ENCODE measurements at regions not wholly inside any gene's neighbourhood (a gene's known extent, or its start where the extent isn't known, plus 50 kb on each side); places are given as distances from the start of the nearest gene placed in this dataset.

GRCh38 chr6:22155551-22155950 is 141.3 kb downstream of the PRL start:
- TF ChIP-seq CTCF (IDR thresholded peaks at IDR 0.05; ENCODE audit: insufficient read depth, low read length) = no peak
- TF ChIP-seq REST (IDR thresholded peaks at IDR 0.05; ENCODE audit: insufficient replicate concordance, low read depth) = no peak
- TF ChIP-seq POLR2AphosphoS5 (IDR thresholded peaks at IDR 0.05; ENCODE audit: low read depth) = no peak
- TF ChIP-seq GABPA (IDR thresholded peaks at IDR 0.05; ENCODE audit: low read depth) = no peak
- TF ChIP-seq SPI1 (IDR thresholded peaks at IDR 0.05; ENCODE audit: borderline replicate concordance, low read depth) = peak; percentile 17; the same call in 1 of the 2 replicates
